ENCODE measurements at regions not wholly inside any gene's neighbourhood (a gene's known extent, or its start where the extent isn't known, plus 50 kb on each side); places are given as distances from the start of the nearest gene placed in this dataset.

- DNase-seq (ENCODE audit: low read depth, low spot score) (no peak), FAIRE-seq (no peak)
- no peak overlapping the region for H3K4me2 ChIP-seq (ENCODE audit: insufficient read depth, low read length)
- no TSS peak for BruUV-seq (replicated peaks)
- H3K9ac ChIP-seq (replicated peaks; ENCODE audit: extremely low read depth, insufficient read depth, low read length): no peak overlapping the region
- H3K9me3 ChIP-seq (replicated peaks; ENCODE audit: control insufficient read depth, insufficient read depth, low read length): no peaks in the 10 kb centered on the region
- no peak overlapping the region for H3K4me3 ChIP-seq (replicated peaks in 1 of 3; ENCODE audit: insufficient read depth in 1 of 3, low read depth in 1 of 3, low read length in 3 of 3)
- H3K36me3 ChIP-seq (ENCODE audit: control insufficient read depth in 2 of 2, extremely low read depth in 1 of 2, insufficient read depth in 2 of 2, low read length in 2 of 2): no peaks in the 10 kb centered on the region
- intact Hi-C loops (cut with micrococcal nuclease): no loop called here
- no peaks in the 10 kb centered on the region for H3K9me1 ChIP-seq (replicated peaks; ENCODE audit: control insufficient read depth, extremely low read depth, insufficient read depth, low read length)
- H4K20me1 ChIP-seq (replicated peaks; ENCODE audit: control insufficient read depth, extremely low read depth, insufficient read depth, low read length): no peaks in the 10 kb centered on the region
- H3K27ac ChIP-seq (ENCODE audit: insufficient read depth, low read depth, low read length): no peak overlapping the region
- H3K4me1 ChIP-seq (ENCODE audit: control insufficient read depth, extremely low read depth, insufficient read depth, low read length): no peaks in the 10 kb centered on the region
- no peak overlapping the region for H2AFZ ChIP-seq (ENCODE audit: low read depth, low read length)
- no peak for TF ChIP-seq POLR2A (IDR thresholded peaks at IDR 0.05; ENCODE audit: low read depth, low read length)
- no peak for TF ChIP-seq JUN (IDR thresholded peaks at IDR 0.05; ENCODE audit: borderline replicate concordance, insufficient read depth, insufficient read length, low read depth)
- TF ChIP-seq GATA2 (IDR thresholded peaks at IDR 0.05; ENCODE audit: insufficient read depth, insufficient read length, low read depth, low read length): no peak
- TF ChIP-seq CTCF (IDR thresholded peaks at IDR 0.05; ENCODE audit: extremely low read depth in 1 of 2, insufficient read depth in 1 of 2, low read depth in 1 of 2, low read length in 2 of 2): no peak
- no peak for TF ChIP-seq FOS (IDR thresholded peaks at IDR 0.05; ENCODE audit: borderline replicate concordance, insufficient read depth, low read length)
- no peak for TF ChIP-seq POLR2AphosphoS5 (IDR thresholded peaks at IDR 0.05; ENCODE audit: insufficient read depth, low read depth, low read length)
- TF ChIP-seq MYC (IDR thresholded peaks at IDR 0.05; ENCODE audit: low read depth, low read length): no peak
- dilution Hi-C loops (cut with MboI; ENCODE audit: extremely low pct_ligation_motif_present, low sequenced_read_pairs): no loop called here
- ChIA-PET CTCF (no interaction called here), POLR2A (no interaction called here)
- H3K79me2 ChIP-seq (ENCODE audit: control insufficient read depth, insufficient read depth, low read length): no peaks in the 10 kb centered on the region
- no peaks in the 10 kb centered on the region for H3K27me3 ChIP-seq (ENCODE audit: control insufficient read depth in 2 of 2, insufficient read depth in 2 of 2, low read length in 2 of 2)
Observed at GRCh38 chr6:66184091-66184490, 477.1 kb upstream of the EYS start.

GRCh38 chr6:66179361-66179760, 472.3 kb upstream of the EYS start:
- H2AFZ ChIP-seq (ENCODE audit: low read depth, low read length): no peak overlapping the region
- no peaks in the 10 kb centered on the region for H4K20me1 ChIP-seq (replicated peaks; ENCODE audit: control insufficient read depth, extremely low read depth, insufficient read depth, low read length)
- CTCF ChIA-PET: no interaction called here
- no peaks in the 10 kb centered on the region for H3K79me2 ChIP-seq (ENCODE audit: control insufficient read depth, insufficient read depth, low read length)
- no peaks in the 10 kb centered on the region for H3K27me3 ChIP-seq (ENCODE audit: control insufficient read depth in 2 of 2, insufficient read depth in 2 of 2, low read length in 2 of 2)
- H3K27ac ChIP-seq (ENCODE audit: insufficient read depth, low read depth, low read length): no peak overlapping the region
- peaks cover 4% of the 10 kb centered on the region for H3K9me3 ChIP-seq (replicated peaks; ENCODE audit: control insufficient read depth, insufficient read depth, low read length)
- POLR2A ChIA-PET: no interaction called here
- no TSS peak for BruUV-seq (replicated peaks)
- H3K9ac ChIP-seq (replicated peaks; ENCODE audit: extremely low read depth, insufficient read depth, low read length): no peak overlapping the region
- no peaks in the 10 kb centered on the region for H3K36me3 ChIP-seq (ENCODE audit: control insufficient read depth in 2 of 2, extremely low read depth in 1 of 2, insufficient read depth in 2 of 2, low read length in 2 of 2)
- DNase-seq (ENCODE audit: low read depth, low spot score) (no peak), FAIRE-seq (no peak)
- dilution Hi-C loops (cut with MboI; ENCODE audit: extremely low pct_ligation_motif_present, low sequenced_read_pairs) (no loop called here), intact Hi-C loops (cut with micrococcal nuclease) (no loop called here)
- H3K4me1 ChIP-seq (ENCODE audit: control insufficient read depth, extremely low read depth, insufficient read depth, low read length): no peaks in the 10 kb centered on the region
- H3K4me3 ChIP-seq (replicated peaks in 1 of 3; ENCODE audit: insufficient read depth in 1 of 3, low read depth in 1 of 3, low read length in 3 of 3): no peak overlapping the region
- no peaks in the 10 kb centered on the region for H3K9me1 ChIP-seq (replicated peaks; ENCODE audit: control insufficient read depth, extremely low read depth, insufficient read depth, low read length)
- TF ChIP-seq JUN (IDR thresholded peaks at IDR 0.05; ENCODE audit: borderline replicate concordance, insufficient read depth, insufficient read length, low read depth) (no peak), POLR2A (IDR thresholded peaks at IDR 0.05; ENCODE audit: low read depth, low read length) (no peak), GATA2 (IDR thresholded peaks at IDR 0.05; ENCODE audit: insufficient read depth, insufficient read length, low read depth, low read length) (no peak), MAX (IDR thresholded peaks at IDR 0.05; ENCODE audit: insufficient read depth, insufficient read length) (no peak), EZH2 (IDR thresholded peaks at IDR 0.05; ENCODE audit: borderline replicate concordance, low read depth, low read length, severe bottlenecking) (no peak), MYC (IDR thresholded peaks at IDR 0.05; ENCODE audit: low read depth, low read length) (no peak), POLR2AphosphoS5 (IDR thresholded peaks at IDR 0.05; ENCODE audit: insufficient read depth, low read depth, low read length) (no peak), CTCF (IDR thresholded peaks at IDR 0.05; ENCODE audit: extremely low read depth in 1 of 2, insufficient read depth in 1 of 2, low read depth in 1 of 2, low read length in 2 of 2) (no peak), FOS (IDR thresholded peaks at IDR 0.05; ENCODE audit: borderline replicate concordance, insufficient read depth, low read length) (no peak)
- H3K4me2 ChIP-seq (ENCODE audit: insufficient read depth, low read length): no peak overlapping the region

Data from endothelial cell of umbilical vein (primary cell).